Esophagus squamous epithelium (tissue), 5 donors: ENCODE measurements at regions not wholly inside any gene's neighbourhood (a gene's known extent, or its start where the extent isn't known, plus 50 kb on each side); places are given as distances from the start of the nearest gene placed in this dataset.
A peak's percentile ranks its signal among the peaks of the same experiment; 100 is the strongest.

Experiments
- DNase-seq: peaks from one replicate; lab custom pipeline; 2025; lab: John Stamatoyannopoulos, UW
- H3K27ac ChIP-seq, 4 donors: fragments of 200-600 bp; sonication (generic); one replicate each; pipeline ENCODE4 v1.5.1; 2016 to 2019; ENCODE audit warnings: mild to moderate bottlenecking in 1 of 4
- H3K27me3 ChIP-seq, 4 donors: fragments of 200-600 bp; sonication (generic); 1 replicate in 3 of 4; 2 replicates in 1 of 4; pipeline versions ENCODE4 v1.5.1 to v1.6.0; 2017 to 2021; ENCODE audit warnings: antibody characterized with exemption in 1 of 4
- H3K36me3 ChIP-seq, 3 donors: fragments of 200-600 bp; sonication (generic); one replicate each; pipeline ENCODE4 v1.5.1; 2016 to 2019
- H3K4me1 ChIP-seq, 3 donors: fragments of 200-600 bp; sonication (generic); one replicate each; pipeline ENCODE4 v1.5.1; 2017 to 2019
- H3K4me3 ChIP-seq, 4 donors: fragments of 200-600 bp; sonication (generic); 1 replicate in 3 of 4; 2 replicates in 1 of 4; pipeline ENCODE4 v1.5.1; 2016 to 2019; ENCODE audit warnings: mild to moderate bottlenecking in 2 of 4, moderate library complexity in 1 of 4
- H3K9me3 ChIP-seq, 3 donors: fragments of 200-600 bp; sonication (generic); one replicate each; pipeline ENCODE4 v1.5.1; 2016 to 2019
- CTCF ChIP-seq, 6 experiments: fragments of 450-650 bp in 4 of 6; fragments of 200-600 bp in 2 of 6; sonication (generic) in 2 of 6; IDR thresholded peaks; one replicate each; pipeline ENCODE4 v1.5.1; 2016 to 2019; ENCODE audit warnings: antibody characterized with exemption in 6 of 6, mild to moderate bottlenecking in 4 of 6, moderate library complexity in 4 of 6
- POLR2A ChIP-seq, 4 donors: fragments of 450-650 bp; IDR thresholded peaks; one replicate each; pipeline ENCODE4 v1.6.1; 2017; ENCODE audit warnings: antibody characterized with exemption in 4 of 4, mild to moderate bottlenecking in 4 of 4, moderate library complexity in 3 of 4
- WGBS, 2 donors: methylation state at CpG; one replicate each; pipeline ENCODE4 v1.1.5; 2018; 5-methylcytosine and 5-hydroxymethylcytosine counted together
- intact Hi-C: fragments of 100-400 bp; cut with DNase I; formaldehyde crosslinking; loops from one replicate; pipeline ENCODE4 v1.15.0; 2022
- donor health status: DM: yes; HTN: yes; CAD: no.

- 80 to 96% methylated on average over 1 of the region's 1 CpG for WGBS, 2 donors
- peak overlapping the region in 1 of 4 donors; percentile 36 for H3K27ac ChIP-seq
- no peak for DNase-seq
These were observed 163.7 kb upstream of the KL start for GRCh38 chr13:32852526-32852925.

GRCh38 chr13:32857077-32857476 lies 159.1 kb upstream of the KL start:
- intact Hi-C loops: no loop called here
- DNase-seq: no peak
- Histone ChIP-seq H3K4me3 (no peak overlapping the region), H3K4me1 (peaks cover 0 to 4% (median 3%) of the 10 kb centered on the region in 3 donors), H3K36me3 (no peaks in the 10 kb centered on the region), H3K27me3 (no peaks in the 10 kb centered on the region), H3K27ac (no peak overlapping the region), H3K9me3 (peaks cover 0 to 11% (median 0%) of the 10 kb centered on the region in 3 donors)
- TF ChIP-seq CTCF (IDR thresholded peaks at IDR 0.05) (no peak), POLR2A (IDR thresholded peaks at IDR 0.05) (no peak)
- WGBS, 2 donors: 72% methylated on average over 2 of the region's 2 CpGs; no CpG with 5 or more reads in 1 of the 2 donors

More at GRCh38 chr13:32852526-32852925, 163.7 kb upstream of the KL start:
- H3K27me3 ChIP-seq: no peaks in the 10 kb centered on the region
- H3K9me3 ChIP-seq: no peaks in the 10 kb centered on the region
- intact Hi-C loops: no loop called here
- TF ChIP-seq CTCF (IDR thresholded peaks at IDR 0.05) (no peak), POLR2A (IDR thresholded peaks at IDR 0.05) (no peak)
- H3K36me3 ChIP-seq: no peaks in the 10 kb centered on the region
- no peak overlapping the region for H3K4me3 ChIP-seq
- H3K4me1 ChIP-seq: peaks cover 0 to 12% (median 3%) of the 10 kb centered on the region in 3 donors

- peaks cover 0 to 11% (median 0%) of the 10 kb centered on the region in 3 donors for H3K9me3 ChIP-seq
- H3K36me3 ChIP-seq: no peaks in the 10 kb centered on the region
- H3K27ac ChIP-seq: no peak overlapping the region
- H3K4me3 ChIP-seq: no peak overlapping the region
- H3K4me1 ChIP-seq: no peaks in the 10 kb centered on the region
- no peak for TF ChIP-seq POLR2A (IDR thresholded peaks at IDR 0.05)
- TF ChIP-seq CTCF (IDR thresholded peaks at IDR 0.05): no peak
- WGBS, 2 donors: 91 to 96% methylated on average over 4 to 5 of the region's 6 CpGs
- intact Hi-C loops: no loop called here
- no peak for DNase-seq
- no peaks in the 10 kb centered on the region for H3K27me3 ChIP-seq
These were observed 158.5 kb upstream of the KL start for GRCh38 chr13:32857689-32858088.

- Histone ChIP-seq H3K4me3 (no peak overlapping the region), H3K9me3 (peaks cover 0 to 11% (median 0%) of the 10 kb centered on the region in 3 donors), H3K36me3 (no peaks in the 10 kb centered on the region), H3K27me3 (no peaks in the 10 kb centered on the region), H3K27ac (no peak overlapping the region), H3K4me1 (no peaks in the 10 kb centered on the region)
- TF ChIP-seq POLR2A (IDR thresholded peaks at IDR 0.05): no peak
- WGBS, 2 donors: 95 to 96% methylated on average over 14 of the region's 14 CpGs
- intact Hi-C loops: no loop called here
- no peak for DNase-seq
These were observed 156.4 kb upstream of the KL start for GRCh38 chr13:32859707-32860292.

GRCh38 chr13:32861304-32861703 lies 154.9 kb upstream of the KL start:
- TF ChIP-seq CTCF (IDR thresholded peaks at IDR 0.05) (no peak), POLR2A (IDR thresholded peaks at IDR 0.05) (no peak)
- no peak overlapping the region for H3K4me3 ChIP-seq
- peaks cover 0 to 11% (median 0%) of the 10 kb centered on the region in 3 donors for H3K9me3 ChIP-seq
- no peaks in the 10 kb centered on the region for H3K27me3 ChIP-seq
- no peak overlapping the region for H3K27ac ChIP-seq
- no peak for DNase-seq
- H3K36me3 ChIP-seq: no peaks in the 10 kb centered on the region
- H3K4me1 ChIP-seq: no peaks in the 10 kb centered on the region
- intact Hi-C loops: no loop called here
- 80 to 89% methylated on average over 2 to 3 of the region's 3 CpGs for WGBS, 2 donors
